ENCODE measurements at regions not wholly inside any gene's neighbourhood (a gene's known extent, or its start where the extent isn't known, plus 50 kb on each side); places are given as distances from the start of the nearest gene placed in this dataset.

DNA sequence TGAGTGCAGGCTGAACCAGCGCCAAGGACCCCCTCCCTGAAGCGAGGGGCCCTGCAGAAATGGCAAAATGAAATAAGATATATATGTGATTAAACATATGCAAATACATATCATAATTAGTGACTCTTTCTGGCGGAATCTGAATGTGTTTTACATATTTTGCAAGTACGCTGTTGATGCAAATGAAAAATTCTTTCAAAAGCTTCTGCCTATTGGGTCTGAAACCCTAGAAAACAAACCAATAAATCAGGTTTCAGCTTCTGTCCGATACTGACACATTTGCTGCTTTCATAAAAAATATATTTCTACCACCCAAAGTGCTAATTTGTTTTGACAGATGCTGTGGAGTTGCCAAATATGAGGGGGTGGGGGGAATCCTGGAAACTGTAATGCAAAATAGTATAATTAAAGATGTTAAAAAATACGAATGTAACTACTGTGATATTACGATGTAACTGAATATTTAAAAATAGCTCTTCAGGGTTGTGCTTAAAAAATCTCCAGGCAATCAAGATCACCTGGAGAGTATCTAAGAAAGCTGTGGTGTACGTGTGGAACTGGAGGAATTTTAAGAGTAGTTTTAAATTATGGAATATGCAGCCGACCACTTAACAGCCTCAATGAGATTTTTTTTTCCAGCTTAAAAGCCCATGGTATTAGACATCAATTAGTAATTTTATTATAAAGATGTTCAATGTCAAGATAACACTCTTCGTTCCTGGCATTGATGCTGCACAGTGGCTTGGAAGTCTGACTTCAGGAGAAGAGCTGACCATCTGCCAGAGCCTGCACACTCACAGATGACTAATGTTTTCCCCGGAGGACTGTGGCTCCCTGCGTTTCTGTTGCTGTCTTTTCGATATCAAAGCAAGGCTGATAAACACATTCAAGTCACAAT is 122.2 kb upstream of the RCN1 start:
- no peak overlapping the region for H2AFZ ChIP-seq (ENCODE audit: low read depth, low read length)

DNA sequence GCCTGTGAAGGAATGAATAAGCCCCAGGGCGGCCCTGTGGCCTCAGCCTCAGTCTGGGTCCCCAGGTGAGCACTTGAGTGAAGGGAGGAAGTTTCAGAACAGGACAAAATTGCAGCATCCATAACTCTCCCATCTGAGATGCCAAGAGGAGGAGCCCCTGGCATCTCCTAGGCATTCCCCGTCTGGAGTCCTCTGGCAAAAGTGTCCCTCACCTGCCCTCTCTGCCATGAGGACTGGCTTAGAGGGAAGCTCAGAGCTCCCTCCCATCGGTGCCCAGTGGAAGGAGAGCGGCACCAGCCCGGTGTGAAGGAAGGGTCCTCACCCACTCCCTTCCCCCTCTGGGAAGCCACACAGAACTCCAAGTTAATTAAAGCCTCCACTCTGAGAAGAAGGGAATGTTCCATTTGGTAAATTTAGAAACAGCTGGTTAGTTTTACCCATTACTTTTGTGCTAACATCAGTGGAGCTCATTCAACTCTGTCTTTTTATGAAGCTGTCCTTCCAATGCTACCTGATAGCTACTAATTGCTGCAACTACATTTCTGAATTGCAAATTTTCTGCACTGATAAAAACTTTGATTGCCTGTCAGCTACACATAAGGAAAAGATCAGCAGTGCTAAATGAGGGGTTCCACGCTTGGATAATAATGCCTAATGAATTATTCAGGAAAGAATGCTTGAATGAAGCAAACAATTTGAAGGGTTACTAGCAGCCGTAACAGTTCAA is 123.3 kb upstream of the RCN1 start:
- Histone ChIP-seq H3K27me3 (ENCODE audit: low read depth, low read length) (no peaks in the 10 kb centered on the region), H3K36me3 (replicated peaks; ENCODE audit: low read depth, low read length) (no peaks in the 10 kb centered on the region), H2AFZ (ENCODE audit: low read depth, low read length) (no peak overlapping the region), H3K27ac (ENCODE audit: low read length) (no peak overlapping the region), H3K4me2 (ENCODE audit: low read length) (no peak overlapping the region), H3K9ac (ENCODE audit: low read length) (no peak overlapping the region), H3K4me3 (ENCODE audit: low read length) (no peak overlapping the region), H3K4me1 (ENCODE audit: low read length) (no peaks in the 10 kb centered on the region), H3K79me2 (ENCODE audit: low read length) (no peaks in the 10 kb centered on the region), H3K9me3 (ENCODE audit: insufficient read depth, low read length) (no peaks in the 10 kb centered on the region), H4K20me1 (ENCODE audit: insufficient read depth, low read length) (no peaks in the 10 kb centered on the region)
- no peak for TF ChIP-seq EZH2phosphoT487 (IDR thresholded peaks at IDR 0.05; ENCODE audit: low read depth)
- no peak for TF ChIP-seq CTCF (IDR thresholded peaks at IDR 0.05; ENCODE audit: low read depth, low read length)

More for the DNA sequence above, 122.2 kb upstream of the RCN1 start:
- no peaks in the 10 kb centered on the region for H3K36me3 ChIP-seq (replicated peaks; ENCODE audit: low read depth, low read length)
- no peak overlapping the region for H3K9ac ChIP-seq (ENCODE audit: low read length)
- H3K9me3 ChIP-seq (ENCODE audit: insufficient read depth, low read length), result no peaks in the 10 kb centered on the region
- H3K4me2 ChIP-seq (ENCODE audit: low read length), result no peak overlapping the region
- H3K4me1 ChIP-seq (ENCODE audit: low read length), result no peaks in the 10 kb centered on the region
- TF ChIP-seq CTCF (IDR thresholded peaks at IDR 0.05; ENCODE audit: low read depth, low read length) (no peak), EZH2phosphoT487 (IDR thresholded peaks at IDR 0.05; ENCODE audit: low read depth) (no peak)
- H3K4me3 ChIP-seq (ENCODE audit: low read length), result no peak overlapping the region
- H3K79me2 ChIP-seq (ENCODE audit: low read length), result no peaks in the 10 kb centered on the region
- no peak overlapping the region for H3K27ac ChIP-seq (ENCODE audit: low read length)
- no peaks in the 10 kb centered on the region for H4K20me1 ChIP-seq (ENCODE audit: insufficient read depth, low read length)
- H3K27me3 ChIP-seq (ENCODE audit: low read depth, low read length), result no peaks in the 10 kb centered on the region; the same call in 1 of the 2 replicates

GRCh38 chr11:31966846-31967245 is 124.0 kb upstream of the RCN1 start:
- Histone ChIP-seq H3K4me3 (ENCODE audit: low read length) (no peak overlapping the region), H3K9ac (ENCODE audit: low read length) (no peak overlapping the region), H2AFZ (ENCODE audit: low read depth, low read length) (no peak overlapping the region), H3K36me3 (replicated peaks; ENCODE audit: low read depth, low read length) (no peaks in the 10 kb centered on the region), H3K27me3 (ENCODE audit: low read depth, low read length) (no peaks in the 10 kb centered on the region), H4K20me1 (ENCODE audit: insufficient read depth, low read length) (no peaks in the 10 kb centered on the region), H3K79me2 (ENCODE audit: low read length) (no peaks in the 10 kb centered on the region), H3K9me3 (ENCODE audit: insufficient read depth, low read length) (no peaks in the 10 kb centered on the region), H3K4me2 (ENCODE audit: low read length) (no peak overlapping the region), H3K4me1 (ENCODE audit: low read length) (no peaks in the 10 kb centered on the region), H3K27ac (ENCODE audit: low read length) (no peak overlapping the region)
- TF ChIP-seq EZH2phosphoT487 (IDR thresholded peaks at IDR 0.05; ENCODE audit: low read depth) (no peak), CTCF (IDR thresholded peaks at IDR 0.05; ENCODE audit: low read depth, low read length) (no peak)

- H3K27me3 ChIP-seq (ENCODE audit: low read depth, low read length), result no peaks in the 10 kb centered on the region
- H3K4me2 ChIP-seq (ENCODE audit: low read length), result no peak overlapping the region
- H4K20me1 ChIP-seq (ENCODE audit: insufficient read depth, low read length), result no peaks in the 10 kb centered on the region
- no peak overlapping the region for H3K9ac ChIP-seq (ENCODE audit: low read length)
- no peak overlapping the region for H3K4me3 ChIP-seq (ENCODE audit: low read length)
- H3K36me3 ChIP-seq (replicated peaks; ENCODE audit: low read depth, low read length), result no peaks in the 10 kb centered on the region
- TF ChIP-seq CTCF (IDR thresholded peaks at IDR 0.05; ENCODE audit: low read depth, low read length) (no peak), EZH2phosphoT487 (IDR thresholded peaks at IDR 0.05; ENCODE audit: low read depth) (no peak)
- H3K9me3 ChIP-seq (ENCODE audit: insufficient read depth, low read length), result no peaks in the 10 kb centered on the region
- no peaks in the 10 kb centered on the region for H3K79me2 ChIP-seq (ENCODE audit: low read length)
- H2AFZ ChIP-seq (ENCODE audit: low read depth, low read length), result no peak overlapping the region
- H3K27ac ChIP-seq (ENCODE audit: low read length), result no peak overlapping the region
- H3K4me1 ChIP-seq (ENCODE audit: low read length), result no peaks in the 10 kb centered on the region
Observed at GRCh38 chr11:31964181-31964580, 126.7 kb upstream of the RCN1 start.
